HG03342 (cell line): ENCODE measurements at regions not wholly inside any gene's neighbourhood (a gene's known extent, or its start where the extent isn't known, plus 50 kb on each side); places are given as distances from the start of the nearest gene placed in this dataset.
"Not testable (repeated sequence)": the region's sequence is repeated elsewhere in the genome, so short reads cannot be mapped to it uniquely, and the experiment has no call there.

Experiments
- ATAC-seq: cut with Tn5 transposase; IDR thresholded peaks from one replicate; pipeline ENCODE4 v1.9.1; 2021; ENCODE audit warnings: mild to moderate bottlenecking, moderate library complexity; ENCODE audit not compliant: unreplicated experiment

DNA sequence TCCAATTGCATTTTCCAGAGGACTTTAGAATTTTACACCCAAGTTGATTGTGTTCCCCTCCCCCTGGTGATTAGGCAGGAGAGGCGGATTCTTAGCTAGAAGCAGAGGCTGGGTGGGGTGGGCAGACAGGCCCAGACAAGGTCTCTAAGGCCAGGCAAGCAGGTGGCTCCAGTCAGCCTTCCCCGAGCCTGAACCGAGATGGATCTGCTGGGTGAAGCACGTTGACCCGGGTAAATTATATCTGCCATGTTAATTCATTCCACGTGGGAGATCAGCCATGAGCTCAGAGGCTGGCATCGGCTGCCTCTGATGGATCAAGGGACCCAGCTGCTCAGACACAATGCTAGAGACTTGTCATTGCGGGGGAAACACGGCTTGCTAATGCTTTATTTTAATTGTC, 159.5 kb upstream of the MAFB start:
- no peak for ATAC-seq

- no peak for ATAC-seq
Measured at GRCh38 chr20:40849456-40849855, 160.4 kb upstream of the MAFB start.

- no peak for ATAC-seq
Measured at GRCh38 chr20:40851051-40851450, 162.0 kb upstream of the MAFB start.

- no peak for ATAC-seq
Measured at GRCh38 chr20:40855269-40855668, 166.2 kb upstream of the MAFB start.

- no peak for ATAC-seq
Measured at GRCh38 chr20:40856653-40857052, 167.6 kb upstream of the MAFB start.

- ATAC-seq, result no peak
Measured at GRCh38 chr20:40860487-40860902, 168.1 kb upstream of the TOP1 start.

DNA sequence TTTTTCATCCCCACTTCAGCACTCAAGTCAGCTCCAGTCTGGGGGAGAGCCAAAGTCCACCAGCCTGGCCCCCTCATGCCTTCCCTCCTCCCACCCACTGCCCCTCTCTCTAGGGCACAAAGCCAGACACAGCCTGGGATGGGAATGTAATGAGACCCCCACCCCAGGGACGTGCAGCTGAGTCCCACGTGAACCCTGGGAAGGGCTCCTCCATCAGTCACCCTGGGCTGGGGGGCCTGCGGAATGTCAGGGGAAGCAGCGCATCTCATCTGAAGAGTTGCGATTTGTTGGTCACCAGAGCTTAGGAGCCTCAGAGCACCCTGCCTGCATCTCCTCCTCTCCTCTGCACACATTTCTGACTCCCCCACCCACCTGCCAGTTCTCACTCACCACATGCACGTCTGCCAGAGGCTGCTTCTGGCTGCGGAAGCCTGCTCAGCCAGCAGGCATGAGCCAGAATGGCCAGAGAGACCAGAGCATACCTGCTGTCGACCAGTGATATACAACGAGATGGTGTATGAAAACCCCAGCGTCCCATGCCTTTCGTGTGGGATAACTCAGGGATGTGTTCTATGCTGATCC, 167.1 kb upstream of the TOP1 start:
- no peak for ATAC-seq

DNA sequence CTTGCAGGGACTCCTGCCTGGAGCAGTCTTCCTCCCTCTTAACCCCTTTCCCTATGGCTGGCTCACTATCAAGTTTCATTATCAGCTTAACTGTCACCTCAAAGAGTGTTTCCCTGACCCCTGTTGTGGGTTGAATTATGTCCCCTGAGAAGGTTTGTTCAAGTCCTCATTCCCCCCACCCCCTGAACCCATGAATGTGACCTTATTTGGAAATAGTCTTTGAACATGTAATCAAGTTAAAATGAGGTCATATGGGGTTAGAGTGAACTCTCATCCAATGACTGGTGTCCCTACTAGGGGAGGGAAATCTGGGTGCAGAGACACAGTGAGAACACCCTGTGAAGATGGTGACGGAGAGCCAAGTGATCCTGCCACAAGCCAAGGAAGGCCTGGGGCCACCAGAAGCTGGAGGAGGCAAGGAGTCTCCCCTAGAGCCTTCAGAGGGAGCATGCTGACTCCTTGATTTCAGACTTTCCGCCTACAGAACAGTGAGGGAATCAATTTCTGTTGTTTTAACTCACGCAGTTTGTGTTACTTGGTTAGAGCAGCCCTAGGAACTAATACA, 165.2 kb upstream of the TOP1 start:
- no peak for ATAC-seq

- ATAC-seq, result no peak
Measured at GRCh38 chr20:40864470-40864869, 164.2 kb upstream of the TOP1 start.

DNA sequence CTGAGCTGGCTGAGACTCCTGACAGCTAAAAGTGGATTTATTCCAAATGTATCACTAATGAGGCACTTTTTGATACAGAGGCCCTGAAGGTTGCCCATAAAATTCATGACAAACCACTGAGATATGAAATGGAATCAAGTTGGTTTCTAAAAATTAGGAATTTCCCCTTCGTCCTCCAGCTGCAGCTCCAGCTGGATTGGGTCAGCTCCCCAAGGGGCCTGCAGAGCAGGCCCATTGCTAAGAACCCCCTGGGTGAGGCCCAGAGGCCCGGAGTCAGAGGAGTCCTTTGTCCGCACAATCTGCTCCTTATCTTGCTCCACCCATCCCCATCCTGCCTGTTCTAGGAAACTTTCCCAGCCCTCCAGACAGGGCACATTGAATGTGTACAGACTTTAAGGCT, 163.5 kb upstream of the TOP1 start:
- ATAC-seq, result no peak

DNA sequence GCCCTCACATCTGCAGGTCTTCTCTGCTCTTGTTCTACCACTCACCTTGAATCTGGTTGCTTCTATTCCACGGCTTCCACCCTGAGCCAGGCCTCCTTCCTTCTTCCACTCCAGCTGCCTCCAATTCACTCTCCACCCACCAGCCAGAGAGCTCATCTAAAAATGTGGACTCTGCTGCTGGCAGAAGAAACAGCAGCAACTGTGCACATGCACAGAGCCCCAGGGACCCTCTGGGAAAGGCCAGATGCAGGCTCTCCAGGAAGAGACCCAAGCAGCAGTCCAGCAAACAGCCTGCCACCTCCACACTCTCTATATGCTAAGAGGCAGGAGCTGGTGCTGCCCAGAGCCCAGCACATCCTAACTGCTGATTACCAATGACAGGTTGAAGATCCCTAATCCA, 162.6 kb upstream of the TOP1 start:
- no peak for ATAC-seq

DNA sequence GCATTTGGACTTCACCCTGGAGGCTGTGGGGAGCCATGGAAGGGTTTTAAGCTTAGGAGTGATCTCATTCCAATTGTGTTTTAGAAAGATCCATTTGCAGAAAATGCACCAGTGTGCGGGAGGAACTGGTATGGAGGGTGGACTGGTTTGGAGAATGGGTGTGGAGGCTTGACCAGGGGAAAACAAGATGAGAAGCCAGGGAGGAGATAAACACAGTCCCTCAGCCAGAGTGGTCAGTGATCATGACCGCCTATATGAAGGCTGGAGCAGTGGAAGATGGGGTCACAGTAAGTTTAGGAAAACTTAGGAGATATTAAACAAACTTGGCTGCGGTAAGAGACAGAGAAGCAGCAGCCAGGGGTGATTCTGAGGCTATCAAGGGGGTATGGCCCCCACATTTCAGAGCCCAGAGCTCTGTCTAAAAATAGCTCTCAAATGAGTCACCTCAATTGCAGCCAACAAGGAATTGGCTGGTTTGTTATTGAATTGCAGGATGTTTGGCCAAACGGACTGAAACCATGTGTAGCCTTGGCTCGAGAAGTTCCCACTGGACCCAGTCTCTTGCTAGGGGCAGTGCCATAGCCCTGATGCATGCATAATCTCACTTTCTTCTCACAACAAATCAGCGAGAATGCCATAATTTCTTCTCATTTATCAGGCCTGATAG, 159.9 kb upstream of the TOP1 start:
- ATAC-seq, result no peak

GRCh38 chr20:40869218-40870147, 159.1 kb upstream of the TOP1 start:
- ATAC-seq, result no peak

- no peak for ATAC-seq
Measured at GRCh38 chr20:40875116-40876085, 153.2 kb upstream of the TOP1 start.

GRCh38 chr20:40878099-40878498, 150.5 kb upstream of the TOP1 start:
- not testable (repeated sequence) for ATAC-seq

GRCh38 chr20:40880063-40880728, 148.4 kb upstream of the TOP1 start:
- no peak for ATAC-seq

DNA sequence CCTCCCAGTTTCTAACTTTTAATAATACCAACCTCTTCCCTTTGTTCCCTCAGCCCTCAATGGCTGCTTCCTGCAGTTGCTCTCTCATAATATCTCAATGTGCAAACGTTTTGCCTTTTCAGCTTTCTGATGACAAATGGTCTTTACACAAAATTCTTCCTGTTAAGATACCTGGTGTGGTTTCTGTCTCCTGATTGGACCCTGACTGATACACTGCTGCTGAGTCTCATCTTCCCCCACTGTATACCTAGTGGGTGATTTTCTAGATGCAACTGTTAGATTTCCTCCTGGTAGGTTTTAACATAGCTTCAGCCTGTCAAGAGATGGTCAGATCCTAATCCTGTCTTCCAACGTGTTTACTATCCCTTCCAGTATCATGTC, 147.9 kb upstream of the TOP1 start:
- ATAC-seq, result no peak

DNA sequence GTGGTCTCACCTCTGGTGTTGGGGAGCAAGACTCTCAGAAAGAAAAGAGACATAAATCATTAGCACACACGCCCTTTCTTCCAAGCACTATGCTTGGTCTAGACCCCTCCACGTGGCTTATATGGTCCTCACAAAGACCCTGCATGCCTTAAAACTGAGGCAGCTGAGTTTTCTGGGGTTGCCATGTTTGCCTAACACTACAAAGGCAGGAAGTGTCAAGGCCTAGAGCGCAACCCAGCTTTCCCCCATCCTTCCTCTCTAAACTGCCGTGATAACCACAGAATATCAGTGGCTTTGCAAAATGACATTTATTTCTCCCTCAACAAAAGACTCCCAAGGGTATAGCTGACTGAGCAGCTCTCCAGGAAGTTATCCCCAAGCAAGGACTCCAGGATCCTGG, 146.5 kb upstream of the TOP1 start:
- no peak for ATAC-seq

DNA sequence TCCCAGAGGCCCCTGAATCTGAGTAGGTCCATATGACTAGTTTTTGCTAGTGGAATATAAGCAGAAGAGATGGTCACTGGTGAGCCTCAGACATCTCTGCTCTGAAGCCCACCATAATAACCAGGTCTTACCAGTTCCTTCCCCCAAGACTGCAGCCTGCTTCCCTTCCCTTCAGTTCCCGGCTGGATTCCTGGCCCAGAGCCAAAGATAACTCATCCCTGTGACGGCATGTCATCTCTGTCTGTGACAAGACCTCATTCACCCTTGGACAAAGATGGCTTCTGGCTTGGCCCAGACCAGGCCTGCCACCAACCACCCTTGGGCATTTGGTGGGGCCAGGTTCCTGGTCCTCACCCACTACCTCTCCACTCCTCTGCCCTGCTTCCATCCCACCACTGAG, 145.5 kb upstream of the TOP1 start:
- no peak for ATAC-seq

DNA sequence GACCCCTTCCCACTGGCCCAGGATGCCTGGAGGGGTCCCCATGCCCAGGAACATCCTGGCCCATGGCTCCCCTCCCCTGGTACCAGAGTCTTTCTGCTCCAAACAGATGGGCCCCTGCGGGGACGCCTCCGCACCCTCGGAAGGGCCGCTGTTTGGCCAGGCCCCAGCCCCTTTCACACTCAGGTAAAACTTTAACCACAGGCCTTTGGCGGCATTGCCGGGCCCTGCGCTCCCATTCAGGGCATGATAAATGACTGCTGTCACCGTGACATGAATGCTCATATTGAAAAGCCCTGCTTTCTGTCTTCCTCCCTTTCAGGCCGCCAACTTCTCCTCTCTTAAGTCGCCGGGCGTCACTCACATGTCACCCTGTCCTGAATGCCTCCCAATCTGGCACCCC, 141.5 kb upstream of the TOP1 start:
- ATAC-seq, result no peak
